ENCODE measurements at regions not wholly inside any gene's neighbourhood (a gene's known extent, or its start where the extent isn't known, plus 50 kb on each side); places are given as distances from the start of the nearest gene placed in this dataset.

DNA sequence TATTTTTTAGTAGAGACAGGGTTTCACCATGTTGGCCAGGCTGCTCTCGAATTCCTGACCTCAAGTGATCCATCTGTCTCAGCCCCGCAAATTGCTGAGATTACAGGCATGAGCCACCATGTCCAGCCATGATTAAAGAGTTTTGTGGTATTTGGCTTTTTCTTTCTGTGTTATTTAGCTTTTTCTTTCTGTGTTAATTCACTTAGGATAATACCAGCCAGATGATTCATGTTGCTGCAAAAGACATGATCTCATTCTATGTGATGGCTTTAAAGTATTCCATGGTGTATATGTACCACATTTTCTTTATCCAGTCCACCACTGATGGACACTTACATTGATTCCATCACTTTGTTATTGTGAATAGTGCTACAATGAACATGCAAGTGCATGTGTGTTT, 1135.2 kb downstream of the AMY1C start:
- H3K27ac ChIP-seq (ENCODE audit: insufficient read length, low read depth, low read length) = no peak overlapping the region
- no peak overlapping the region for H2BK5ac ChIP-seq (ENCODE audit: insufficient read length, low read length)
- H2BK15ac ChIP-seq (ENCODE audit: low read depth, low read length) = no peak overlapping the region
- H3K23ac ChIP-seq (ENCODE audit: insufficient read length, low read depth, low read length) = no peak overlapping the region
- Mint-ChIP-seq H3K4me1 (no peaks in the 10 kb centered on the region), H3K27me3 (ENCODE audit: low read depth) (no peaks in the 10 kb centered on the region), H3K36me3 (ENCODE audit: insufficient read depth in 1 of 3, low read depth in 3 of 3) (no peaks in the 10 kb centered on the region), H3K9me3 (no peaks in the 10 kb centered on the region), H3K27ac (no peak overlapping the region), H3K4me3 (no peak overlapping the region)
- H2AK5ac ChIP-seq (ENCODE audit: insufficient read length, low read length) = no peak overlapping the region
- no peak overlapping the region for H2BK12ac ChIP-seq (ENCODE audit: insufficient read length, low read depth, low read length)
- H4K20me1 ChIP-seq (ENCODE audit: control insufficient read depth, insufficient read depth, insufficient read length) = no peaks in the 10 kb centered on the region
- no peaks in the 10 kb centered on the region for H3K79me1 ChIP-seq (ENCODE audit: insufficient read depth, low read depth, low read length, poor library complexity, severe bottlenecking)
- no peaks in the 10 kb centered on the region for H3K79me2 ChIP-seq (ENCODE audit: insufficient read depth, low read length)
- no peak overlapping the region for H3K18ac ChIP-seq (ENCODE audit: insufficient read length, low read depth, low read length)
- DNase-seq = no peak
- TF ChIP-seq, protein P1, sequence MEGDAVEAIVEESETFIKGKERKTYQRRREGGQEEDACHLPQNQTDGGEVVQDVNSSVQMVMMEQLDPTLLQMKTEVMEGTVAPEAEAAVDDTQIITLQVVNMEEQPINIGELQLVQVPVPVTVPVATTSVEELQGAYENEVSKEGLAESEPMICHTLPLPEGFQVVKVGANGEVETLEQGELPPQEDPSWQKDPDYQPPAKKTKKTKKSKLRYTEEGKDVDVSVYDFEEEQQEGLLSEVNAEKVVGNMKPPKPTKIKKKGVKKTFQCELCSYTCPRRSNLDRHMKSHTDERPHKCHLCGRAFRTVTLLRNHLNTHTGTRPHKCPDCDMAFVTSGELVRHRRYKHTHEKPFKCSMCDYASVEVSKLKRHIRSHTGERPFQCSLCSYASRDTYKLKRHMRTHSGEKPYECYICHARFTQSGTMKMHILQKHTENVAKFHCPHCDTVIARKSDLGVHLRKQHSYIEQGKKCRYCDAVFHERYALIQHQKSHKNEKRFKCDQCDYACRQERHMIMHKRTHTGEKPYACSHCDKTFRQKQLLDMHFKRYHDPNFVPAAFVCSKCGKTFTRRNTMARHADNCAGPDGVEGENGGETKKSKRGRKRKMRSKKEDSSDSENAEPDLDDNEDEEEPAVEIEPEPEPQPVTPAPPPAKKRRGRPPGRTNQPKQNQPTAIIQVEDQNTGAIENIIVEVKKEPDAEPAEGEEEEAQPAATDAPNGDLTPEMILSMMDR (conservative IDR thresholded peaks at IDR 0.05) = no peak
- no peak overlapping the region for H4K91ac ChIP-seq (ENCODE audit: insufficient read length, low read depth, low read length)
- H3K27me3 ChIP-seq (ENCODE audit: insufficient read depth, low read length) = no peaks in the 10 kb centered on the region
- H4K8ac ChIP-seq (replicated peaks; ENCODE audit: insufficient read length, low read depth, low read length) = no peak overlapping the region
- no peak overlapping the region for H4K5ac ChIP-seq (ENCODE audit: insufficient read length, low read depth, low read length)
- H2BK120ac ChIP-seq (ENCODE audit: low read depth, low read length, poor library complexity, severe bottlenecking) = no peak overlapping the region
- no peak overlapping the region for H3K56ac ChIP-seq (ENCODE audit: insufficient read length, low read depth, low read length)
- H2AFZ ChIP-seq (ENCODE audit: low read length) = no peak overlapping the region
- H3K14ac ChIP-seq (ENCODE audit: insufficient read depth, low read length) = no peak overlapping the region
- H3K9ac ChIP-seq (ENCODE audit: extremely low read depth, insufficient read length, low read length) = no peak overlapping the region
- no CpG with 5 or more reads among the region's 2 CpGs for WGBS (ENCODE audit: extremely low coverage, insufficient read length, low lambda C conversion rate)
- H3T11ph ChIP-seq (ENCODE audit: low read length) = no peak overlapping the region
- no peaks in the 10 kb centered on the region for H3K23me2 ChIP-seq (ENCODE audit: insufficient read length, low read depth, low read length, poor library complexity, severe bottlenecking)
- no peak overlapping the region for H3K4me2 ChIP-seq (ENCODE audit: insufficient read depth, insufficient read length, low read length)
- H3K9me3 ChIP-seq (ENCODE audit: control insufficient read depth, low read depth, low read length) = no peaks in the 10 kb centered on the region
- no peaks in the 10 kb centered on the region for H3K4me1 ChIP-seq (ENCODE audit: insufficient read depth, low read length)
- H3K4ac ChIP-seq (ENCODE audit: low read depth, low read length) = no peak overlapping the region
- H2BK20ac ChIP-seq (ENCODE audit: low read depth, low read length, poor library complexity, severe bottlenecking) = no peak overlapping the region

Measured in H9 (cell line).